Stimulated activated CD8-positive, alpha-beta memory T cell treated with anti-CD3 and anti-CD28 coated beads, Interleukin-2, amount 100 ng/mL, for 48 hours (primary cell): ENCODE measurements at regions not wholly inside any gene's neighbourhood (a gene's known extent, or its start where the extent isn't known, plus 50 kb on each side); places are given as distances from the start of the nearest gene placed in this dataset.
"Not testable (repeated sequence)": the region's sequence is repeated elsewhere in the genome, so short reads cannot be mapped to it uniquely, and the experiment has no call there.

Experiments
- DNase-seq, 2 donors: peaks; one replicate each; pipeline ENCODE4 v3.0.0-alpha.2; 2020; ENCODE audit warnings: low read depth in 2 of 2

- no peak for DNase-seq
Observed at GRCh38 chr19:27894906-27895754, 1317.8 kb downstream of the UQCRFS1 start.

- no peak for DNase-seq
Observed at GRCh38 chr19:27892500-27892899, 1320.5 kb downstream of the UQCRFS1 start.

GRCh38 chr19:27891411-27891810 is 1321.5 kb downstream of the UQCRFS1 start:
- DNase-seq: no peak

GRCh38 chr19:27890696-27891095 is 1322.3 kb downstream of the UQCRFS1 start:
- DNase-seq: no peak

GRCh38 chr19:27890206-27890605 is 1322.7 kb downstream of the UQCRFS1 start:
- DNase-seq: no peak

- no peak for DNase-seq
Observed at GRCh38 chr19:27889156-27889555, 1323.8 kb downstream of the UQCRFS1 start.

- DNase-seq: no peak
Observed at GRCh38 chr19:27887946-27888345, 1325.0 kb downstream of the UQCRFS1 start.

GRCh38 chr19:27885359-27885758 is 1327.6 kb downstream of the UQCRFS1 start:
- no peak for DNase-seq

- DNase-seq: no peak
Observed at GRCh38 chr19:27884376-27884775, 1328.6 kb downstream of the UQCRFS1 start.

GRCh38 chr19:27881213-27881612 is 1331.7 kb downstream of the UQCRFS1 start:
- no peak for DNase-seq

- DNase-seq: no peak
Observed at GRCh38 chr19:27876976-27877512, 1335.9 kb downstream of the UQCRFS1 start.

GRCh38 chr19:27876489-27876888 is 1336.5 kb downstream of the UQCRFS1 start:
- no peak for DNase-seq

- DNase-seq: no peak
Observed at GRCh38 chr19:27872370-27872769, 1340.6 kb downstream of the UQCRFS1 start.

- DNase-seq: no peak
Observed at GRCh38 chr19:27870293-27870692, 1342.7 kb downstream of the UQCRFS1 start.

- no peak for DNase-seq
Observed at GRCh38 chr19:27868007-27868406, 1344.9 kb downstream of the UQCRFS1 start.

- no peak for DNase-seq
Observed at GRCh38 chr19:27865927-27866777, 1346.8 kb downstream of the UQCRFS1 start.

GRCh38 chr19:27861411-27861975 is 1351.5 kb downstream of the UQCRFS1 start:
- DNase-seq: no peak

GRCh38 chr19:27860309-27860934 is 1352.5 kb downstream of the UQCRFS1 start:
- DNase-seq: no peak

- DNase-seq: no peak
Observed at GRCh38 chr19:27859689-27860088, 1353.3 kb downstream of the UQCRFS1 start.

- no peak for DNase-seq
Observed at GRCh38 chr19:27858981-27859581, 1353.9 kb downstream of the UQCRFS1 start.

GRCh38 chr19:27852931-27853330 is 1360.0 kb downstream of the UQCRFS1 start:
- DNase-seq: not testable (repeated sequence)
